ENCODE measurements at regions not wholly inside any gene's neighbourhood (a gene's known extent, or its start where the extent isn't known, plus 50 kb on each side); places are given as distances from the start of the nearest gene placed in this dataset.

DNA sequence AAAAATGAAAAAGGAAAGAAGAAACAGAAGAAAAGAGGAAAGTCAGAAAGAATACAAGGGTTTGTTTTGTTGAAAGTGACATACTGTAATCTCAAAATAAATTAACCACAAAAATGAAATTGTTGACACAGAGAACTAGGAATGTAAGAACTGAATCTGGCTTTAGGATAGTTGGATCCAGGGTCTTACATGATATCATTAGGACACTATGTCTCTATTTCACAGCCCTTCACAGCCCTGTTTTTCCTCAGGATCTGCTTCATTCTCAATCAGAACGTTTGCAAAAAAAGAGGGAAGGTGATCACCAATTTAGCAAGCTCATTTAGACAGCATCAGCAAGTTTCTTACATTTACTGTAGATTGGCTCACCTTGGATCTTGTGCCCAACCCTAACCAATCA is 188.5 kb upstream of the NREP start:
- no TSS peak for BruUV-seq (replicated peaks)
- no peak for TF ChIP-seq SIN3A (IDR thresholded peaks at IDR 0.05; ENCODE audit: borderline replicate concordance, insufficient read depth, low read depth, low read length)
- no peak for TF ChIP-seq POLR2AphosphoS5 (IDR thresholded peaks at IDR 0.05; ENCODE audit: low read depth, low read length)
- TF ChIP-seq, protein P1, sequence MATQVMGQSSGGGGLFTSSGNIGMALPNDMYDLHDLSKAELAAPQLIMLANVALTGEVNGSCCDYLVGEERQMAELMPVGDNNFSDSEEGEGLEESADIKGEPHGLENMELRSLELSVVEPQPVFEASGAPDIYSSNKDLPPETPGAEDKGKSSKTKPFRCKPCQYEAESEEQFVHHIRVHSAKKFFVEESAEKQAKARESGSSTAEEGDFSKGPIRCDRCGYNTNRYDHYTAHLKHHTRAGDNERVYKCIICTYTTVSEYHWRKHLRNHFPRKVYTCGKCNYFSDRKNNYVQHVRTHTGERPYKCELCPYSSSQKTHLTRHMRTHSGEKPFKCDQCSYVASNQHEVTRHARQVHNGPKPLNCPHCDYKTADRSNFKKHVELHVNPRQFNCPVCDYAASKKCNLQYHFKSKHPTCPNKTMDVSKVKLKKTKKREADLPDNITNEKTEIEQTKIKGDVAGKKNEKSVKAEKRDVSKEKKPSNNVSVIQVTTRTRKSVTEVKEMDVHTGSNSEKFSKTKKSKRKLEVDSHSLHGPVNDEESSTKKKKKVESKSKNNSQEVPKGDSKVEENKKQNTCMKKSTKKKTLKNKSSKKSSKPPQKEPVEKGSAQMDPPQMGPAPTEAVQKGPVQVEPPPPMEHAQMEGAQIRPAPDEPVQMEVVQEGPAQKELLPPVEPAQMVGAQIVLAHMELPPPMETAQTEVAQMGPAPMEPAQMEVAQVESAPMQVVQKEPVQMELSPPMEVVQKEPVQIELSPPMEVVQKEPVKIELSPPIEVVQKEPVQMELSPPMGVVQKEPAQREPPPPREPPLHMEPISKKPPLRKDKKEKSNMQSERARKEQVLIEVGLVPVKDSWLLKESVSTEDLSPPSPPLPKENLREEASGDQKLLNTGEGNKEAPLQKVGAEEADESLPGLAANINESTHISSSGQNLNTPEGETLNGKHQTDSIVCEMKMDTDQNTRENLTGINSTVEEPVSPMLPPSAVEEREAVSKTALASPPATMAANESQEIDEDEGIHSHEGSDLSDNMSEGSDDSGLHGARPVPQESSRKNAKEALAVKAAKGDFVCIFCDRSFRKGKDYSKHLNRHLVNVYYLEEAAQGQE (IDR thresholded peaks at IDR 0.05; ENCODE audit: insufficient read depth in 1 of 2, low read depth in 2 of 2, low read length in 1 of 2): no peak
- TF ChIP-seq TCF7L2 (IDR thresholded peaks at IDR 0.05; ENCODE audit: low read depth, low read length): no peak
- TF ChIP-seq, protein P2, sequence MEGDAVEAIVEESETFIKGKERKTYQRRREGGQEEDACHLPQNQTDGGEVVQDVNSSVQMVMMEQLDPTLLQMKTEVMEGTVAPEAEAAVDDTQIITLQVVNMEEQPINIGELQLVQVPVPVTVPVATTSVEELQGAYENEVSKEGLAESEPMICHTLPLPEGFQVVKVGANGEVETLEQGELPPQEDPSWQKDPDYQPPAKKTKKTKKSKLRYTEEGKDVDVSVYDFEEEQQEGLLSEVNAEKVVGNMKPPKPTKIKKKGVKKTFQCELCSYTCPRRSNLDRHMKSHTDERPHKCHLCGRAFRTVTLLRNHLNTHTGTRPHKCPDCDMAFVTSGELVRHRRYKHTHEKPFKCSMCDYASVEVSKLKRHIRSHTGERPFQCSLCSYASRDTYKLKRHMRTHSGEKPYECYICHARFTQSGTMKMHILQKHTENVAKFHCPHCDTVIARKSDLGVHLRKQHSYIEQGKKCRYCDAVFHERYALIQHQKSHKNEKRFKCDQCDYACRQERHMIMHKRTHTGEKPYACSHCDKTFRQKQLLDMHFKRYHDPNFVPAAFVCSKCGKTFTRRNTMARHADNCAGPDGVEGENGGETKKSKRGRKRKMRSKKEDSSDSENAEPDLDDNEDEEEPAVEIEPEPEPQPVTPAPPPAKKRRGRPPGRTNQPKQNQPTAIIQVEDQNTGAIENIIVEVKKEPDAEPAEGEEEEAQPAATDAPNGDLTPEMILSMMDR (IDR thresholded peaks at IDR 0.05): no peak
- Histone ChIP-seq H3K9me3 (ENCODE audit: control insufficient read depth, insufficient read depth, low read depth, low read length) (no peaks in the 10 kb centered on the region), H3K27me3 (ENCODE audit: control insufficient read depth, insufficient read depth, low read length) (no peaks in the 10 kb centered on the region), H3K4me1 (ENCODE audit: control insufficient read depth, insufficient read depth, low read length) (no peaks in the 10 kb centered on the region), H3K4me3 (ENCODE audit: low read depth in 2 of 2, low read length in 2 of 2) (no peak overlapping the region), H3K27ac (ENCODE audit: low read length) (no peak overlapping the region), H3K36me3 (ENCODE audit: control insufficient read depth, insufficient read depth, low read length) (no peaks in the 10 kb centered on the region)
- DNase-seq (ENCODE audit: low read depth, low spot score): no peak
- intact Hi-C loops (cut with micrococcal nuclease; ENCODE audit: unreplicated experiment): no loop called here
- no peak for ATAC-seq
- ChIA-PET CTCF (no interaction called here), POLR2A (no interaction called here)
- in situ Hi-C loops (cut with HindIII; ENCODE audit: low pct_unique_long_range_greater_than_20kb, low sequenced_read_pairs): no loop called here

- TF ChIP-seq POLR2AphosphoS5 (IDR thresholded peaks at IDR 0.05; ENCODE audit: low read depth, low read length) (no peak), TCF7L2 (IDR thresholded peaks at IDR 0.05; ENCODE audit: low read depth, low read length) (no peak), SIN3A (IDR thresholded peaks at IDR 0.05; ENCODE audit: borderline replicate concordance, insufficient read depth, low read depth, low read length) (no peak)
- TF ChIP-seq, protein P2 (IDR thresholded peaks at IDR 0.05): no peak
- TF ChIP-seq, protein P1 (IDR thresholded peaks at IDR 0.05; ENCODE audit: insufficient read depth in 1 of 2, low read depth in 2 of 2, low read length in 1 of 2): no peak
- Histone ChIP-seq H3K27ac (ENCODE audit: low read length) (no peak overlapping the region), H3K4me1 (ENCODE audit: control insufficient read depth, insufficient read depth, low read length) (no peaks in the 10 kb centered on the region), H3K4me3 (ENCODE audit: low read depth in 2 of 2, low read length in 2 of 2) (no peak overlapping the region), H3K27me3 (ENCODE audit: control insufficient read depth, insufficient read depth, low read length) (no peaks in the 10 kb centered on the region), H3K9me3 (ENCODE audit: control insufficient read depth, insufficient read depth, low read depth, low read length) (no peaks in the 10 kb centered on the region), H3K36me3 (ENCODE audit: control insufficient read depth, insufficient read depth, low read length) (no peaks in the 10 kb centered on the region)
- POLR2A ChIA-PET: no interaction called here
- ATAC-seq (no peak), DNase-seq (ENCODE audit: low read depth, low spot score) (no peak)
- CTCF ChIA-PET: no interaction called here
- intact Hi-C loops (cut with micrococcal nuclease; ENCODE audit: unreplicated experiment) (no loop called here), in situ Hi-C loops (cut with HindIII; ENCODE audit: low pct_unique_long_range_greater_than_20kb, low sequenced_read_pairs) (no loop called here)
- no TSS peak for BruUV-seq (replicated peaks)
Observed at GRCh38 chr5:111942661-111943401, 185.8 kb upstream of the NREP start.

All from Panc1 (cell line).